GM21786 (cell line): ENCODE measurements at regions not wholly inside any gene's neighbourhood (a gene's known extent, or its start where the extent isn't known, plus 50 kb on each side); places are given as distances from the start of the nearest gene placed in this dataset.

Experiments used
- ATAC-seq: cut with Tn5 transposase; IDR thresholded peaks from one replicate; pipeline ENCODE4 v1.9.1; 2021; ENCODE audit not compliant: unreplicated experiment

- no peak for ATAC-seq
Measured at GRCh38 chr3:84008623-84009022, 950.2 kb upstream of the CADM2 start.

- no peak for ATAC-seq
Measured at GRCh38 chr3:84023842-84024241, 934.9 kb upstream of the CADM2 start.

- ATAC-seq = no peak
Measured at GRCh38 chr3:84039099-84039498, 919.7 kb upstream of the CADM2 start.

GRCh38 chr3:84042399-84043106 is 916.2 kb upstream of the CADM2 start:
- ATAC-seq = no peak

- no peak for ATAC-seq
Measured at GRCh38 chr3:84066915-84067314, 891.9 kb upstream of the CADM2 start.

- ATAC-seq = no peak
Measured at GRCh38 chr3:84073664-84074063, 885.1 kb upstream of the CADM2 start.

- no peak for ATAC-seq
Measured at GRCh38 chr3:84074767-84075166, 884.0 kb upstream of the CADM2 start.

GRCh38 chr3:84077479-84077878 is 881.3 kb upstream of the CADM2 start:
- no peak for ATAC-seq

GRCh38 chr3:84082726-84083125 is 876.1 kb upstream of the CADM2 start:
- no peak for ATAC-seq

GRCh38 chr3:84092907-84093306 is 865.9 kb upstream of the CADM2 start:
- no peak for ATAC-seq

GRCh38 chr3:84096188-84096587 is 862.6 kb upstream of the CADM2 start:
- no peak for ATAC-seq

GRCh38 chr3:84100861-84101260 is 857.9 kb upstream of the CADM2 start:
- ATAC-seq = no peak

GRCh38 chr3:84108442-84108971 is 850.3 kb upstream of the CADM2 start:
- no peak for ATAC-seq

GRCh38 chr3:84109911-84110310 is 848.9 kb upstream of the CADM2 start:
- ATAC-seq = no peak

- ATAC-seq = no peak
Measured at GRCh38 chr3:84110787-84111186, 848.0 kb upstream of the CADM2 start.

GRCh38 chr3:84125201-84125721 is 833.5 kb upstream of the CADM2 start:
- no peak for ATAC-seq

- no peak for ATAC-seq
Measured at GRCh38 chr3:84125760-84126159, 833.0 kb upstream of the CADM2 start.

GRCh38 chr3:84126160-84126559 is 832.6 kb upstream of the CADM2 start:
- ATAC-seq = no peak

GRCh38 chr3:84128024-84128423 is 830.8 kb upstream of the CADM2 start:
- ATAC-seq = no peak

GRCh38 chr3:84136425-84136824 is 822.4 kb upstream of the CADM2 start:
- no peak for ATAC-seq

GRCh38 chr3:84140631-84141030 is 818.2 kb upstream of the CADM2 start:
- no peak for ATAC-seq

GRCh38 chr3:84141571-84141970 is 817.2 kb upstream of the CADM2 start:
- ATAC-seq = no peak

- no peak for ATAC-seq
Measured at GRCh38 chr3:84165328-84165727, 793.5 kb upstream of the CADM2 start.
